ENCODE measurements at regions not wholly inside any gene's neighbourhood (a gene's known extent, or its start where the extent isn't known, plus 50 kb on each side); places are given as distances from the start of the nearest gene placed in this dataset.
"Not testable (repeated sequence)": the region's sequence is repeated elsewhere in the genome, so short reads cannot be mapped to it uniquely, and the experiment has no call there.

DNA sequence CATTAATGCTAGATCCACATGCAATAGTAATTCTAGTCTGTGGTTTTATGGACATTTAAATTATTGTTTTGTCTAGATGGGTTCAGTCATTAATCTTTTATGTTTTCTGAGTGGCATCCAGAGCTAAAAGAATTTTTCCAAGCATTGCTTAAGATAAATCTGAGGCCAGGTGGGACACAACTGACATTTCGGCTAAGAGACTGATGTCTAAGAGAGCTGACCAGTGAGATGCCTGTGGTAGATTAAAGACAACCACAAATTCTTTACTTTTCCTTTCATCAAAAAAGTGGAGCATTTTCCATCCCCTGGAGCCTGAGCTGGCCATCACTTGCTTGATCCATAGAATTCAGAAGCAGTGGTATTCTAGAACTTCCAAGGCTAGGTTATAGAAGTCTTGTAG is 182.2 kb downstream of the NRP2 start:
- Mint-ChIP-seq H3K4me1 (ENCODE audit: unreplicated experiment) (peaks cover 4% of the 10 kb centered on the region), H3K27ac (ENCODE audit: unreplicated experiment) (no peak overlapping the region), H3K4me3 (ENCODE audit: unreplicated experiment) (no peak overlapping the region), H3K36me3 (ENCODE audit: low read depth, unreplicated experiment) (no peaks in the 10 kb centered on the region), H3K27me3 (ENCODE audit: unreplicated experiment) (peaks cover 3% of the 10 kb centered on the region), H3K9me3 (ENCODE audit: unreplicated experiment) (no peaks in the 10 kb centered on the region)
- TF ChIP-seq, protein P1, sequence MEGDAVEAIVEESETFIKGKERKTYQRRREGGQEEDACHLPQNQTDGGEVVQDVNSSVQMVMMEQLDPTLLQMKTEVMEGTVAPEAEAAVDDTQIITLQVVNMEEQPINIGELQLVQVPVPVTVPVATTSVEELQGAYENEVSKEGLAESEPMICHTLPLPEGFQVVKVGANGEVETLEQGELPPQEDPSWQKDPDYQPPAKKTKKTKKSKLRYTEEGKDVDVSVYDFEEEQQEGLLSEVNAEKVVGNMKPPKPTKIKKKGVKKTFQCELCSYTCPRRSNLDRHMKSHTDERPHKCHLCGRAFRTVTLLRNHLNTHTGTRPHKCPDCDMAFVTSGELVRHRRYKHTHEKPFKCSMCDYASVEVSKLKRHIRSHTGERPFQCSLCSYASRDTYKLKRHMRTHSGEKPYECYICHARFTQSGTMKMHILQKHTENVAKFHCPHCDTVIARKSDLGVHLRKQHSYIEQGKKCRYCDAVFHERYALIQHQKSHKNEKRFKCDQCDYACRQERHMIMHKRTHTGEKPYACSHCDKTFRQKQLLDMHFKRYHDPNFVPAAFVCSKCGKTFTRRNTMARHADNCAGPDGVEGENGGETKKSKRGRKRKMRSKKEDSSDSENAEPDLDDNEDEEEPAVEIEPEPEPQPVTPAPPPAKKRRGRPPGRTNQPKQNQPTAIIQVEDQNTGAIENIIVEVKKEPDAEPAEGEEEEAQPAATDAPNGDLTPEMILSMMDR (IDR thresholded peaks at IDR 0.05; ENCODE audit: unreplicated experiment): no peak
- DNase-seq (ENCODE audit: low spot score): no peak

DNA sequence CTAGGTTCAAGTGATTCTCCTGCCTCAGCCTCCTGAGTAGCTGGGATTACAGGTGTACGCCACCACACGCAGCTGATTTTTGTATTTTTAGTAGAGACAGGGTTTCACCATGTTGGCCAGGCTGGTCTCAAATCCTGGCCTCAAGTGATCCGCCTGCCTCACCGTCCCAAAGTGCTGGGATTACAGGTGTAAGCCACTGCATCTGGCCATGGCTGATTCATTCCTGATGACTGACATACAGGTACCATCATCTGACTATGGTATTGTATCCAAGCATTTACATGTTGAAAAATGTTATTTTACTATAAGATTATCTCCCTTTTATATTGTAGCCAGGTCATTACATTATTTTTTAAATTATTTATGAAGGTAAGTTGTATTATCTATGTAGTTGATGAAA is 180.5 kb downstream of the NRP2 start:
- not testable (repeated sequence) for H3K27me3 Mint-ChIP-seq (ENCODE audit: unreplicated experiment); DNase-seq (ENCODE audit: low spot score); H3K36me3 Mint-ChIP-seq (ENCODE audit: low read depth, unreplicated experiment); H3K9me3 Mint-ChIP-seq (ENCODE audit: unreplicated experiment); H3K27ac Mint-ChIP-seq (ENCODE audit: unreplicated experiment); H3K4me3 Mint-ChIP-seq (ENCODE audit: unreplicated experiment); H3K4me1 Mint-ChIP-seq (ENCODE audit: unreplicated experiment)

DNA sequence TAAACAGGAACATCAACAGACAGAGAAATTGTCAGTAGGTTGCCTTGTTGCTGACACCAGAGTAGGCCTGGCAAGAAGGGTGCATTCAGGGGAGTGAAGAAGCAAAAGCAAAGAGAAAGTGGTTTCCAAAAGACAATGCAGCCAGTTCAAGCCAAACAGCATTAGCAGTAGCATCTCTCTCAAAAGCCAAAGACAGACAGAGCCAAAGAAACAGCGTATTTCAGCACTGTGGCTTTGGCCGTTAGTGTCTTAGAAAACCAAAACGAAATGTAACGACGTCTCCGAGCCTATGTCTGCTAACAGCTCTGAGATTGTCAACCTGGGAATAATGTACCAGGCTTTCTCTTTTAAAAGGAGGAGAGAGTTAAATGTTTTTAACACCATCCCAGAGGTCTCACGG is 178.6 kb downstream of the NRP2 start:
- DNase-seq (ENCODE audit: low spot score): no peak
- TF ChIP-seq, protein P1 (IDR thresholded peaks at IDR 0.05; ENCODE audit: unreplicated experiment): no peak
- Mint-ChIP-seq H3K9me3 (ENCODE audit: unreplicated experiment) (no peaks in the 10 kb centered on the region), H3K4me3 (ENCODE audit: unreplicated experiment) (no peak overlapping the region), H3K36me3 (ENCODE audit: low read depth, unreplicated experiment) (no peaks in the 10 kb centered on the region), H3K4me1 (ENCODE audit: unreplicated experiment) (no peaks in the 10 kb centered on the region), H3K27ac (ENCODE audit: unreplicated experiment) (no peak overlapping the region), H3K27me3 (ENCODE audit: unreplicated experiment) (no peaks in the 10 kb centered on the region)

DNA sequence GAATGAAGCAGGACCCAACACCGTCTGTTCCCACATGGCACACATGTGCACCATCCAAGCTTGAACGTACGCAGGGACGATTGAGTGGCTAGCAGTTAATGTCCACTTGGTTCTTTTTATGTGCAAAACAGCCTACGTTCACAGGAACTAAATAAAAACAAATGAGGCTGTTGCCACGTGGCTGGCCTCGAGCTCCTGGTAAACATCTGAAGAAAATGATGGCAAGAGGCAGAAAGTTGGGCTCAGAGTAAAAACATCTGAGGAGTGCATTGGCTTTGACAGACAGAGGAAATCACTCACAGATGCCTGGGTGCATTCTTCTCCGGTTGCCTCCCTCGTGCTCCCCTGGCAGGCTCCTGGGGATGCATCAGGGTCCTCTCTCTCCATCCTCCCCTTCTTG is 177.9 kb downstream of the NRP2 start:
- H3K36me3 Mint-ChIP-seq (ENCODE audit: low read depth, unreplicated experiment): no peaks in the 10 kb centered on the region
- no peaks in the 10 kb centered on the region for H3K27me3 Mint-ChIP-seq (ENCODE audit: unreplicated experiment)
- no peak overlapping the region for H3K27ac Mint-ChIP-seq (ENCODE audit: unreplicated experiment)
- no peaks in the 10 kb centered on the region for H3K9me3 Mint-ChIP-seq (ENCODE audit: unreplicated experiment)
- no peak overlapping the region for H3K4me3 Mint-ChIP-seq (ENCODE audit: unreplicated experiment)
- TF ChIP-seq, protein P1 (IDR thresholded peaks at IDR 0.05; ENCODE audit: unreplicated experiment): no peak
- no peak for DNase-seq (ENCODE audit: low spot score)
- no peaks in the 10 kb centered on the region for H3K4me1 Mint-ChIP-seq (ENCODE audit: unreplicated experiment)

DNA sequence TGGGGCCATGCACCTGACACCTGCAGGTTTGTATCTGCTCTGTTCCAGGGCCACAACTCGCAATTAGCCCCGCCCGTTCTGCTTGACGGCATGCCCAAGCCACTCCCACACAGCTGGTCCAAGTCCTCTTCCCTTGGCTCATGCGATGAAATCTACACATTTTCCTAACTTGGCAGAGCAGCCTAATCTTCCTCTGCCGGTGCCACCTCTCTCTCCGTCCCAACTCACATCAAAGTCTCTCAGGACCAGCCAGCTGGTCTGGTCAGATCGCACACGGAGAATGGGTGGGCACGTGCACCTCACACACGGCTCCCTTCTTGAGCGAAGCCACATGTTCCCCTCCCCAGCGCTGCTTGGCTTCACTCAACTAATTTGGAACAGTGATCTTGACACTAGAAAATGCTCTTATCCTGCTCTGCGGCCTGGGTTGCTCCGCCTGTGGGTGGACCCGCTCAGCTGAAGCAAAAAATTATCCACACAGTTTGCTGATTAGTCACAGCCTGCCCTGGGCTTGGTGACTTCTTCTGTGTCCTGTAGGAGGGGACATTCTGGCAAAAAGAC is 176.7 kb downstream of the NRP2 start:
- Mint-ChIP-seq H3K27me3 (ENCODE audit: unreplicated experiment) (no peaks in the 10 kb centered on the region), H3K9me3 (ENCODE audit: unreplicated experiment) (no peaks in the 10 kb centered on the region), H3K27ac (ENCODE audit: unreplicated experiment) (no peak overlapping the region), H3K36me3 (ENCODE audit: low read depth, unreplicated experiment) (no peaks in the 10 kb centered on the region), H3K4me3 (ENCODE audit: unreplicated experiment) (no peak overlapping the region), H3K4me1 (ENCODE audit: unreplicated experiment) (peaks cover 2% of the 10 kb centered on the region)
- no peak for DNase-seq (ENCODE audit: low spot score)
- TF ChIP-seq, protein P1 (IDR thresholded peaks at IDR 0.05; ENCODE audit: unreplicated experiment): no peak
